GM12891 (cell line): ENCODE measurements at regions not wholly inside any gene's neighbourhood (a gene's known extent, or its start where the extent isn't known, plus 50 kb on each side); places are given as distances from the start of the nearest gene placed in this dataset.

Source experiments
- PAX5 ChIP-seq: IDR thresholded peaks from 2 replicates; pipeline ENCODE4 v1.6.1; 2011; ENCODE audit warnings: low read length, moderate library complexity, mild to moderate bottlenecking; ENCODE audit not compliant: insufficient read depth, severe bottlenecking
- POLR2A ChIP-seq: IDR thresholded peaks from 2 replicates; pipeline ENCODE4 v1.6.1; 2011; ENCODE audit warnings: low read depth, low read length, control low read depth
- POLR2AphosphoS5 ChIP-seq: IDR thresholded peaks from 2 replicates; pipeline ENCODE4 v1.6.1; 2011; ENCODE audit warnings: low read depth, low read length, control low read depth
- TAF1 ChIP-seq: IDR thresholded peaks from 2 replicates; pipeline ENCODE4 v1.6.1; 2011; ENCODE audit warnings: low read depth, low read length, control low read depth

DNA sequence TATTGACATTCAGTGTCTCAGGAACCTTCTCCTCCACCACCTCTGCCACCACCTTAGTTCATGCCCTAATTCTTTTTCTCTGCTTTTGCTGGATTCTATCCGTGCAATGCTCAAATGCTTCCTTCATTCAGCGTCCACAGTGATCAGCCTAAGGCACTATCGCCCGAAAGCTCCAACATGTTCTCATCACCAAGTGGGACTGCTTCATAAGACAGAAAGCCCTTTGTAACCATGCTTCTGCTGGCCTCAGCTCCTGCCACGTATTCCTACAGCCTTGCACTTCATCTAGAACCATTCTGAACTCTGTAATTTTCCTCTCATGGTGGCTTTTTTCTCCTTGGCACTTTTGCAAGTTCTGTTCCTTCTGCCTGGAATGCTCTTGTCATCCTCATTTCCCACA is 222.9 kb downstream of the HNMT start:
- no peak for TF ChIP-seq POLR2A
- no peak for TF ChIP-seq POLR2AphosphoS5
- TF ChIP-seq TAF1, result no peak
- no peak for TF ChIP-seq PAX5
